GM19239 (cell line): ENCODE measurements at regions not wholly inside any gene's neighbourhood (a gene's known extent, or its start where the extent isn't known, plus 50 kb on each side); places are given as distances from the start of the nearest gene placed in this dataset.

Experiments
- DNase-seq: peaks from one replicate; pipeline ENCODE4 v3.0.0; 2011; ENCODE audit warnings: low spot score; ENCODE audit not compliant: insufficient read length
- FAIRE-seq: peaks from 2 replicates; lab custom pipeline; 2011; peaks lifted over from hg19 to GRCh38; lab: Jason Lieb, UNC

- no peak for FAIRE-seq
Measured at GRCh38 chr2:217501887-217502286, 500.9 kb downstream of the TNS1 start.

GRCh38 chr2:217497843-217498377, 504.9 kb downstream of the TNS1 start:
- FAIRE-seq: no peak
- DNase-seq: no peak

More at GRCh38 chr2:217501887-217502286, 500.9 kb downstream of the TNS1 start:
- DNase-seq: no peak

- FAIRE-seq (no peak), DNase-seq (no peak)
Measured at GRCh38 chr2:217494557-217494956, 508.2 kb downstream of the TNS1 start.

GRCh38 chr2:217491271-217491670, 511.5 kb downstream of the TNS1 start:
- FAIRE-seq (no peak), DNase-seq (no peak)

- DNase-seq: no peak
- no peak for FAIRE-seq
Measured at GRCh38 chr2:217489145-217489960, 513.4 kb downstream of the TNS1 start.

GRCh38 chr2:217484046-217484445, 518.7 kb downstream of the TNS1 start:
- DNase-seq (no peak), FAIRE-seq (no peak)

- no peak for FAIRE-seq
Measured at GRCh38 chr2:217482056-217482710, 520.6 kb downstream of the TNS1 start.

GRCh38 chr2:217481577-217481976, 521.2 kb downstream of the TNS1 start:
- no peak for FAIRE-seq
- no peak for DNase-seq

More at GRCh38 chr2:217482056-217482710, 520.6 kb downstream of the TNS1 start:
- DNase-seq: no peak

GRCh38 chr2:217479566-217479965, 523.2 kb downstream of the TNS1 start:
- FAIRE-seq (no peak), DNase-seq (no peak)

GRCh38 chr2:217478831-217479455, 523.9 kb downstream of the TNS1 start:
- DNase-seq (no peak), FAIRE-seq (no peak)

- no peak for FAIRE-seq
- no peak for DNase-seq
Measured at GRCh38 chr2:217477583-217477982, 525.2 kb downstream of the TNS1 start.

GRCh38 chr2:217475791-217476190, 527.0 kb downstream of the TNS1 start:
- FAIRE-seq (no peak), DNase-seq (no peak)

- FAIRE-seq (no peak), DNase-seq (no peak)
Measured at GRCh38 chr2:217475101-217475500, 527.7 kb downstream of the TNS1 start.

GRCh38 chr2:217471319-217471718, 531.5 kb downstream of the TNS1 start:
- no peak for DNase-seq
- FAIRE-seq: no peak

- FAIRE-seq (no peak), DNase-seq (no peak)
Measured at GRCh38 chr2:217469203-217469810, 533.5 kb downstream of the TNS1 start.

GRCh38 chr2:217468042-217468830, 534.6 kb downstream of the TNS1 start:
- no peak for FAIRE-seq
- no peak for DNase-seq

- DNase-seq (no peak), FAIRE-seq (no peak)
Measured at GRCh38 chr2:217467331-217467730, 535.5 kb downstream of the TNS1 start.

- DNase-seq (no peak), FAIRE-seq (no peak)
Measured at GRCh38 chr2:217466805-217467204, 536.0 kb downstream of the TNS1 start.

GRCh38 chr2:217466104-217466503, 536.7 kb downstream of the TNS1 start:
- DNase-seq: no peak
- no peak for FAIRE-seq

- FAIRE-seq (no peak), DNase-seq (no peak)
Measured at GRCh38 chr2:217465100-217465499, 537.7 kb downstream of the TNS1 start.
